Body of pancreas (tissue), 4 donors: ENCODE measurements at regions not wholly inside any gene's neighbourhood (a gene's known extent, or its start where the extent isn't known, plus 50 kb on each side); places are given as distances from the start of the nearest gene placed in this dataset.

Experiments used
- ATAC-seq: fragments of 150-250 bp; one replicate; pipeline ENCODE4 v1.9.1; 2016
- DNase-seq, 4 donors: peaks; one replicate each; pipeline ENCODE4 v3.0.0-alpha.2; 2019
- H3K27ac ChIP-seq, 4 donors: fragments of 200-600 bp; sonication (generic); 1 replicate in 3 of 4; 2 replicates in 1 of 4; pipeline versions ENCODE4 v1.5.1 to v1.6.1; 2016 to 2019; ENCODE audit warnings: mild to moderate bottlenecking in 1 of 4, mixed read lengths in 1 of 4, moderate library complexity in 1 of 4
- H3K27me3 ChIP-seq, 2 donors: fragments of 200-600 bp; sonication (generic); one replicate each; pipeline ENCODE4 v1.6.0; 2016; ENCODE audit warnings: mild to moderate bottlenecking in 1 of 2
- H3K36me3 ChIP-seq, 2 donors: fragments of 200-600 bp; sonication (generic); replicated peaks in 1 of 2; 2 replicates each; pipeline ENCODE4 v1.5.1; 2016; ENCODE audit warnings: low read depth in 2 of 2; ENCODE audit not compliant: insufficient read depth in 1 of 2
- H3K4me1 ChIP-seq: fragments of 200-600 bp; sonication (generic); one replicate; pipeline ENCODE4 v1.6.0; 2016
- H3K4me3 ChIP-seq, 2 donors: fragments of 200-600 bp; sonication (generic); 1 replicate in 1 of 2; 2 replicates in 1 of 2; pipeline ENCODE4 v1.5.1; 2016 to 2019
- H3K9me3 ChIP-seq, 3 donors: fragments of 200-600 bp; sonication (generic); 1 replicate in 2 of 3; 2 replicates in 1 of 3; pipeline ENCODE4 v1.5.1; 2016
- CTCF ChIP-seq, 7 experiments: fragments of 450-650 bp in 4 of 7; fragments of 200-600 bp in 3 of 7; sonication (generic) in 3 of 7; IDR thresholded peaks; one replicate each; pipeline ENCODE4 v1.5.1; 2016 to 2019; ENCODE audit warnings: antibody characterized with exemption in 7 of 7
- POLR2A ChIP-seq, 3 donors: fragments of 450-650 bp; IDR thresholded peaks; one replicate each; pipeline ENCODE4 v1.6.1; 2016; ENCODE audit warnings: antibody characterized with exemption in 3 of 3, mild to moderate bottlenecking in 2 of 3
- WGBS, 2 donors: methylation state at CpG; one replicate each; pipeline ENCODE4 v1.1.5; 2017; 5-methylcytosine and 5-hydroxymethylcytosine counted together
- intact Hi-C: fragments of 100-400 bp; cut with DNase I; formaldehyde crosslinking; loops from one replicate; pipeline ENCODE4 v1.15.1; 2023

- Histone ChIP-seq H3K9me3 (no peaks in the 10 kb centered on the region), H3K36me3 (no peaks in the 10 kb centered on the region), H3K4me3 (no peak overlapping the region), H3K4me1 (no peaks in the 10 kb centered on the region), H3K27ac (no peak overlapping the region), H3K27me3 (no peaks in the 10 kb centered on the region)
- DNase-seq (no peak), ATAC-seq (no peak)
- 81 to 92% methylated on average over 7 to 30 of the region's 30 CpGs for WGBS, 2 donors
- TF ChIP-seq CTCF (IDR thresholded peaks at IDR 0.05), result no peak
- TF ChIP-seq POLR2A (IDR thresholded peaks at IDR 0.05), result no peak
- intact Hi-C loops, result no loop called here
These were observed 92.6 kb upstream of the ALDH1A3 start for GRCh38 chr15:100786901-100787566.

DNA sequence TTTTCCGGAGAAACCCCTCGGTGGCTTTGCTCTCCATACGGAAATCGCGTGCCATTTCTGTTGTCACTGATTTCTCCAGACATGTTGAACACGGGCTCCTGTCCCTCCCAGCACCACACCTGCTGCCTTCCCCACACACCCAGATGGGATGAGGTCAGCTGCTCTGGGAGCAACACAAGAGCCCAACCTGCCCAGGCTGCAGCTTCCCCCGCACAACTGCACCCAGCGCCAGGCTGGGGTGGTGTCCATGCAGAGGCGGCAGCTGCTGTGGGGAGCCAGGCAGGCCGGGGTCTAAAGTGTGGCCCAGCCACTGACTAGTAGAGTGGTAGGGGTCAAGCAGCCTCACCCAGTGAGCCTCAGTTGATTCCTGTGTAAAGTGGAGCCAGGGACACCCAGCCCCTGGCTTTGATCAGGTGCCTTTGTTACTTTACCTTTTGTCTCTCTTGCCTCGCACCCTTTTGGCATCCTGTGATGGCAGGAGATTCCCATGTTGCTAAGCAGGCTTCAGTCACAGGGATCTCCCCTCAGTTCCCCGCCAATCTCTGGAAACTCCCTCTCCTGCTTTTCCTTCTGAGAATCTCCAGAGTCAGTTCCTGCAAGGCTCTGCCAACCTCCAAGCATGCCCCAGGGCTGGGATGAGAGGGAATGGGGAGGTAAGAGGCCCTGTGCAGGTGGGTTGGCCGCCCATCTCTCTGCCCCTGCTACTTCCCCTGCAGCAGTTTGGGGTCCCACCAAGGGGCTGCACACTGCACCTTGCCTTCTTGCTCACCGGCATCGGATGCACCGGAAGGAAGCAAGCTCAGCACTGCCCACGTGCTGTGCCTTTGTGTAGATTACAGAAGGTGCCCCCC lies 91.8 kb upstream of the ALDH1A3 start:
- intact Hi-C loops, result no loop called here
- no peaks in the 10 kb centered on the region for H3K9me3 ChIP-seq
- TF ChIP-seq CTCF (IDR thresholded peaks at IDR 0.05) (no peak), POLR2A (IDR thresholded peaks at IDR 0.05) (no peak)

GRCh38 chr15:100788418-100789105 lies 91.1 kb upstream of the ALDH1A3 start:
- TF ChIP-seq CTCF (IDR thresholded peaks at IDR 0.05), result no peak
- TF ChIP-seq POLR2A (IDR thresholded peaks at IDR 0.05), result no peak
- Histone ChIP-seq H3K36me3 (no peaks in the 10 kb centered on the region), H3K27ac (no peak overlapping the region), H3K4me1 (no peaks in the 10 kb centered on the region), H3K4me3 (no peak overlapping the region), H3K27me3 (no peaks in the 10 kb centered on the region), H3K9me3 (no peaks in the 10 kb centered on the region)
- no peak for DNase-seq
- intact Hi-C loops, result no loop called here
- no peak for ATAC-seq
- 87 to 93% methylated on average over 5 to 7 of the region's 7 CpGs for WGBS, 2 donors

More for the DNA sequence above, 91.8 kb upstream of the ALDH1A3 start:
- DNase-seq (no peak), ATAC-seq (no peak)
- Histone ChIP-seq H3K4me1 (no peaks in the 10 kb centered on the region), H3K36me3 (no peaks in the 10 kb centered on the region), H3K27me3 (no peaks in the 10 kb centered on the region), H3K4me3 (no peak overlapping the region), H3K27ac (no peak overlapping the region)
- 47 to 62% methylated on average over 9 to 17 of the region's 17 CpGs for WGBS, 2 donors

DNA sequence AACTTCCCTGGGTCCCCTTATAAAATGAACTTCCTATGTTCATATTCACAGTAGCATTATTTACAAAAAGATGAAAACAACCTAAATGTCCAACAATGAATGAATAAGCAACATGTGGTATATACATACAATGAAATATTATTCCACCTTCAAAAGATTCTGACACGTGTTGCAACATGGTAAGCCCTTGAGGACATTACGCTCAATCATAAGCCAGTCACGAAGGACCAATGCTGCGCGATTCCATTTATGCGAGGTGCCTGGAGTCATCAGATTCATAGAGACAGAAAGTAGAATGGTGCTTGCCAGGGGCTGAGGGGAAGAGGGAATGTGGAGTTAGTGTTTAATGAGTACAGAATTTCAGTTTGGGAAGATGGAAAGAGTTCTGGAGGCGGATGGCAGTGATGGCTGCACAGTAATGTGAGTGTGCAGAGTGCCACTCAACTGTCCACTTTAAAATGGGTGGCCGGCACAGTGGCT lies 88.8 kb upstream of the ALDH1A3 start:
- DNase-seq, result no peak
- H3K27me3 ChIP-seq, result no peaks in the 10 kb centered on the region
- WGBS, 2 donors, result 84 to 89% methylated on average over 8 of the region's 8 CpGs
- H3K9me3 ChIP-seq, result no peaks in the 10 kb centered on the region
- no peak for ATAC-seq
- intact Hi-C loops, result no loop called here
- no peaks in the 10 kb centered on the region for H3K36me3 ChIP-seq
- no peak overlapping the region for H3K27ac ChIP-seq
- H3K4me3 ChIP-seq, result no peak overlapping the region
- no peaks in the 10 kb centered on the region for H3K4me1 ChIP-seq
- TF ChIP-seq CTCF (IDR thresholded peaks at IDR 0.05) (no peak), POLR2A (IDR thresholded peaks at IDR 0.05) (no peak)
